Hepatocyte (in vitro differentiated cells): ENCODE measurements at regions not wholly inside any gene's neighbourhood (a gene's known extent, or its start where the extent isn't known, plus 50 kb on each side); places are given as distances from the start of the nearest gene placed in this dataset.

Experiments used
- DNase-seq: peaks from one replicate; pipeline ENCODE4 v3.0.0-alpha.2; 2016; ENCODE audit warnings: low spot score
- H2AFZ ChIP-seq: fragments of 200-600 bp; sonication (generic); 2 replicates; pipeline ENCODE4 v1.6.0; 2016; ENCODE audit warnings: antibody characterized with exemption, mild to moderate bottlenecking
- H3K27ac ChIP-seq: fragments of 200-600 bp; sonication (generic); 2 replicates; pipeline ENCODE4 v1.5.1; 2016; ENCODE audit warnings: mild to moderate bottlenecking
- H3K27me3 ChIP-seq: fragments of 200-600 bp; sonication (generic); 2 replicates; pipeline ENCODE4 v1.6.1; 2016
- H3K36me3 ChIP-seq: fragments of 200-600 bp; sonication (generic); replicated peaks from 2 replicates; pipeline ENCODE4 v1.5.1; 2016; ENCODE audit warnings: low read depth; ENCODE audit not compliant: insufficient read depth
- H3K4me1 ChIP-seq: fragments of 200-600 bp; sonication (generic); 2 replicates; pipeline ENCODE4 v1.5.1; 2016; ENCODE audit warnings: mild to moderate bottlenecking, moderate library complexity; ENCODE audit not compliant: insufficient read depth
- H3K4me2 ChIP-seq: fragments of 200-600 bp; sonication (generic); 2 replicates; pipeline ENCODE4 v1.6.0; 2016
- H3K4me3 ChIP-seq: fragments of 200-600 bp; sonication (generic); 2 replicates; pipeline ENCODE4 v1.5.1; 2016; ENCODE audit warnings: mild to moderate bottlenecking
- H3K79me2 ChIP-seq: fragments of 200-600 bp; sonication (generic); 2 replicates; pipeline ENCODE4 v1.6.0; 2017; ENCODE audit warnings: mild to moderate bottlenecking
- H3K9me2 ChIP-seq: fragments of 200-600 bp; sonication (generic); replicated peaks from 2 replicates; pipeline ENCODE4 v1.6.0; 2017; ENCODE audit warnings: mild to moderate bottlenecking; ENCODE audit not compliant: insufficient read depth
- H3K9me3 ChIP-seq: fragments of 200-600 bp; sonication (generic); 2 replicates; pipeline ENCODE4 v1.5.1; 2016; ENCODE audit warnings: low read depth, mild to moderate bottlenecking
- H4K20me1 ChIP-seq: fragments of 200-600 bp; sonication (generic); 2 replicates; pipeline ENCODE4 v1.6.0; 2016; ENCODE audit warnings: mild to moderate bottlenecking; ENCODE audit not compliant: insufficient read depth, poor library complexity, severe bottlenecking
- EZH2 ChIP-seq: fragments of 200-600 bp; sonication (generic); IDR thresholded peaks from 2 replicates; pipeline ENCODE4 v1.6.1; 2016; ENCODE audit warnings: antibody characterized with exemption, mild to moderate bottlenecking, borderline replicate concordance
- EZH2phosphoT487 ChIP-seq: fragments of 200-600 bp; sonication (generic); IDR thresholded peaks from one replicate; pipeline ENCODE4 v1.6.1; 2018; ENCODE audit warnings: antibody characterized with exemption, mild to moderate bottlenecking, low read depth, moderate library complexity; ENCODE audit not compliant: unreplicated experiment, severe bottlenecking
- WGBS: methylation state at CpG from one replicate; pipeline ENCODE4 v1.1.6; 2016; ENCODE audit warnings: low lambda C conversion rate; ENCODE audit errors: missing lambda C conversion rate; 5-methylcytosine and 5-hydroxymethylcytosine counted together
- TF ChIP-seq, protein P1 (sequence below): fragments of 200-600 bp; sonication (generic); IDR thresholded peaks from 2 replicates; pipeline ENCODE4 v1.5.1; 2016; ENCODE audit warnings: antibody characterized with exemption, mild to moderate bottlenecking; ENCODE audit not compliant: poor library complexity

DNA sequence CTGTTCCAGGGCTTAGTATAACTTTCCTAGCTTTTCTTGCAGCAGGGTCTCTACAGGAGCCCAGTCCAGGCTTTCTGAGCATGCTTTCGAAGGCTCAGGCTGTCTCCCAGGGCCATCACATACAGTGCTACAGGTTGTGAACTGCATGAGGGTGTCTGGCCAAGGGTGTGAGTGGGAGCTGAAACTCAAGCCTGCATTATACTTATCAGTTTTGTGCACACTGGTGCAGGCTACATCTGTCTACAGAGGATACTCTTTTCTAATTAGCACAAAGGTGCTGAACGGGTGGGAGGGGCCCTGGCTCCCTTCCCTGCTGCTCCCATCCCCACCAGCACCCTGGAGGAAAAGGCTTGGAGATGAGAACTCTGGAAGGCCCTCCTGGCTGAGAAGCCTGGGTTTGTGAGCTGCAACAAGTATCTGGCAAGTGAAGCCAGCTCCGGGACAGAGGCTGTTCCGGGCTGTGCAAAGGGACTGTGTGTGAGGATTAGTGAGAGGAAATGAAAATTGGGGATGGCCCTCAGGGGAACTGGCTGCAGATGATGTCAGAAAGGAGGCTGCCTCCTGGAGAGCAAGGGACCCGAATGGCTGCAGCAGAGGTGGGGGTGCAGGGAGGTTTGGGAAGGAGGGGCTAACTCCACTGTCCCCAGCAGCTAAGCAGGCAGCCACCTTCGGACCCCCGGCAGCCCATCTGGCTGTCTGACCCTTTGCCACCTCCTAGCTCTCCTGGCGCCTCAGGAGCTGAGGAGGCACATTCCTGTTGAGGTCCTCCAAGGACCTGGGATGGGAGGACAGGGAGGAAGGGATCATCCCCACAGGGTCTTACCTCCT, 68.5 kb downstream of the EFNB1 start:
- Histone ChIP-seq H3K36me3 (no peaks in the 10 kb centered on the region), H3K4me1 (peaks cover 23% of the 10 kb centered on the region), H4K20me1 (no peaks in the 10 kb centered on the region), H2AFZ (no peak overlapping the region), H3K79me2 (no peaks in the 10 kb centered on the region), H3K4me3 (no peak overlapping the region), H3K9me3 (no peaks in the 10 kb centered on the region), H3K27me3 (no peaks in the 10 kb centered on the region), H3K9me2 (no peaks in the 10 kb centered on the region), H3K4me2 (no peak overlapping the region), H3K27ac (no peak overlapping the region)
- DNase-seq, result no peak
- no peak for TF ChIP-seq EZH2phosphoT487
- TF ChIP-seq, protein P1, sequence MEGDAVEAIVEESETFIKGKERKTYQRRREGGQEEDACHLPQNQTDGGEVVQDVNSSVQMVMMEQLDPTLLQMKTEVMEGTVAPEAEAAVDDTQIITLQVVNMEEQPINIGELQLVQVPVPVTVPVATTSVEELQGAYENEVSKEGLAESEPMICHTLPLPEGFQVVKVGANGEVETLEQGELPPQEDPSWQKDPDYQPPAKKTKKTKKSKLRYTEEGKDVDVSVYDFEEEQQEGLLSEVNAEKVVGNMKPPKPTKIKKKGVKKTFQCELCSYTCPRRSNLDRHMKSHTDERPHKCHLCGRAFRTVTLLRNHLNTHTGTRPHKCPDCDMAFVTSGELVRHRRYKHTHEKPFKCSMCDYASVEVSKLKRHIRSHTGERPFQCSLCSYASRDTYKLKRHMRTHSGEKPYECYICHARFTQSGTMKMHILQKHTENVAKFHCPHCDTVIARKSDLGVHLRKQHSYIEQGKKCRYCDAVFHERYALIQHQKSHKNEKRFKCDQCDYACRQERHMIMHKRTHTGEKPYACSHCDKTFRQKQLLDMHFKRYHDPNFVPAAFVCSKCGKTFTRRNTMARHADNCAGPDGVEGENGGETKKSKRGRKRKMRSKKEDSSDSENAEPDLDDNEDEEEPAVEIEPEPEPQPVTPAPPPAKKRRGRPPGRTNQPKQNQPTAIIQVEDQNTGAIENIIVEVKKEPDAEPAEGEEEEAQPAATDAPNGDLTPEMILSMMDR, result no peak
- TF ChIP-seq EZH2, result no peak
- WGBS, result 76% methylated on average over 8 of the region's 8 CpGs

DNA sequence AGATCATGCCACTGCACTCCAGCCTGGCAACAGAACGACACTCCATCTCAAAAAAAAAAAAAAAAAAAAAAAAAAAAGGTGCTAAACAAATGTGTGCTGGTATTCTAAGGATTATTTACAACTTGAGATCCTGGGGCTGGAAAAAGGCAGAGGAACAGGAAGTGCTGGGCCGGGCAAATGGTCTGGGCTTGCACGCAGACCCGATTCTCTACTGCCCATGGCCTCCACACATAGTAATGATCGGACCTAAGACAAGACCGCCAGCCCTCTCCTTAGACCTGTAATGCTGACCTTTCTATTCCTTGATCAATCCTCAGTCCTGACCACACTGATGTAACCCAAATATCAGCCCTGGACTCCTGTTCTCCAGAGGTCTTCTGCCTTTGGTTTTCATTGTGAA, 67.8 kb downstream of the EFNB1 start:
- H3K36me3 ChIP-seq, result no peaks in the 10 kb centered on the region
- H3K4me3 ChIP-seq, result no peak overlapping the region
- no peak overlapping the region for H2AFZ ChIP-seq
- H3K4me1 ChIP-seq, result peaks cover 23% of the 10 kb centered on the region
- no peak for TF ChIP-seq EZH2phosphoT487
- TF ChIP-seq EZH2, result no peak
- TF ChIP-seq, protein P1, result no peak
- H3K9me2 ChIP-seq, result no peaks in the 10 kb centered on the region
- H3K27ac ChIP-seq, result no peak overlapping the region
- no peaks in the 10 kb centered on the region for H3K79me2 ChIP-seq
- H3K4me2 ChIP-seq, result no peak overlapping the region
- 87% methylated on average over 6 of the region's 6 CpGs for WGBS
- H3K9me3 ChIP-seq, result no peaks in the 10 kb centered on the region
- H3K27me3 ChIP-seq, result no peaks in the 10 kb centered on the region
- no peaks in the 10 kb centered on the region for H4K20me1 ChIP-seq
- DNase-seq, result no peak

DNA sequence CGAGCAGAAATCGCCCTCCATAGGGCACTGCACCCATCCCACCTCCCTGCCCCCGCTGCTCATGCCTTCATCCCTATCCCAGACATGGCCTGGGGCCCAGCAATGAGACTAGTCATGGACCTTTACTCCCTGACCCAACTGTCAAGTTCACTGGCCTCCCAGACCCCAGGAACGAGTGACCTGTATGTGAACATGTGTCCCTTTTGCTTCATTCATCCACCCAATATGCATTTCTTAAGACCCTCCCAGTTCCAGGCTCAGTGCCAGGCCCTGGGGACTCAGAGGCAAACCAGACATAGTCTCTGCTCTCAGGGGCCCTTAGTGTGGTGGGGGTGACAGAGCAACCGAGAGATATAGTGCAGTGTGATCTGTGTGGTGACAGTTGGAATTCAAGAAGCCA, 67.0 kb downstream of the EFNB1 start:
- TF ChIP-seq EZH2 (no peak), EZH2phosphoT487 (no peak)
- TF ChIP-seq, protein P1, result no peak
- Histone ChIP-seq H3K79me2 (no peaks in the 10 kb centered on the region), H3K4me1 (peaks cover 23% of the 10 kb centered on the region), H3K9me2 (no peaks in the 10 kb centered on the region), H3K4me3 (no peak overlapping the region), H3K4me2 (peak overlapping the region; percentile 45), H3K36me3 (no peaks in the 10 kb centered on the region), H3K9me3 (no peaks in the 10 kb centered on the region), H3K27ac (peak overlapping the region; percentile 87), H4K20me1 (no peaks in the 10 kb centered on the region), H2AFZ (no peak overlapping the region), H3K27me3 (no peaks in the 10 kb centered on the region)
- WGBS, result 56% methylated on average over 5 of the region's 5 CpGs
- DNase-seq, result peak; percentile 30
